ENCODE measurements at regions not wholly inside any gene's neighbourhood (a gene's known extent, or its start where the extent isn't known, plus 50 kb on each side); places are given as distances from the start of the nearest gene placed in this dataset.
"Not testable (repeated sequence)": the region's sequence is repeated elsewhere in the genome, so short reads cannot be mapped to it uniquely, and the experiment has no call there.

DNA sequence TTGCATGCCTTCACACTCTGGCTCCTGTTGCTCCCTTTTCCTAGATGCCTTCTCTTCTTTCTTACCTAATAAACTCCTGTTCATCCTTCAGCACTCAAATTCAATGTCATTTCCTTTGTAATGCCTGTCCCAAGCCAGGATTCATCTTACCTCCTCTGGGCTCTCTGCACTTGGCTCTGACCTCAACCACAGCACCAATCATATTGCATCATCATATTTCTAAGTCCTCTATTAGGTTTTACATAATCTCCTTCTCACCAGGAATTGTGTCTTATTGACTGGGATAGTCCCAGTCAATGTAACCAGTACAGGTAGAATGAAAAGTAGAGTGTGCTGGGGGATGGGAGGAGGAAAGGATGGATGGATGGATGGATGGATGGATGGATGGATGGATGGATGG lies 187.1 kb downstream of the NRP2 start:
- DNase-seq (ENCODE audit: missing footprints) (no peak), ATAC-seq (no peak)
- intact Hi-C loops (cut with DNase I): no loop called here

DNA sequence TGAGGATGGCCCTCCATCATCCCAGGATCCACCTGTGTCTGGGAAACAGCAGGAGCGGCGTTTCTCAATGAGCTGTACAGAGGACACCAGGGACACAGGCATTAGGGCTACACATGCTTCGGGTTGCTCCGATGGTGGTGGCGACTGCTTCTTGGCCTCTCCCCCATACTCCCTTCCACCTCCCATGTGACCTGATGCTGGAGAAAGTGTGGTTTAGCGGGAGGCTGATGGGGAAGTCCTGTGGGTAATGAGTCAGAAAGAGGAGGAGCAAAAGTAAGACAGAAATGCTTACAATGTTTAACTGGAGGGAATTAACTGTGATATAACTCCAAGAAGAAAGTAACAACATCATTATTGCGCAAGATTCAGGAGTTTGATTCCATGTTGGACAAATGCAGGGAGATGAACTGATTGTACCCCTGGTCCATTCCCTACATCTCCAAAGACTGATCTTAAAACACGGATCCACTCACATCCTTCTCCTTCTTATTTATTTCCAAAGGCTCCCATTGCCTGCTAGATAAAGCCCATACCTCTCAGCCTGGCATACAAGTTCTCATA lies 186.6 kb downstream of the NRP2 start:
- DNase-seq (ENCODE audit: missing footprints) (no peak), ATAC-seq (peak; percentile 59)
- intact Hi-C loops (cut with DNase I): no loop called here

DNA sequence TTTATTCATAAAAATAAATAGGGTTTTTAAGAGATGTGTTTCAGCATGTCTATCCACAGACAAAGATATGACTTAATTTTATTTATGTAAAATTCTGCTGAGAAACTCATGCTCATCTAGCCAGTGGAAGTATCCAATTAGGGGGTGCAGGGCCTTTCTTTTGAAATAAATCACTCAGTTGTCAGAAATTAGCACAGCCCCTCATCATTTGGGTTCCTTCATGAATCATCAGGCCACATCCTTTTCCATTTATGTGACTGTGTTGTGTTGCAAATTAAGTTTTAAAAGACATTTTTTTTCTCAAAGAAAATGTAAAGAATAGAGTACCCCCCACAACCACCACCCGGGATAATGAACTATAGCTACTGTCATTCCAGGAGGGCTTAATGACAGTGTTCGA lies 185.8 kb downstream of the NRP2 start:
- intact Hi-C loops (cut with DNase I): no loop called here
- DNase-seq (ENCODE audit: missing footprints): no peak
- no peak for ATAC-seq

DNA sequence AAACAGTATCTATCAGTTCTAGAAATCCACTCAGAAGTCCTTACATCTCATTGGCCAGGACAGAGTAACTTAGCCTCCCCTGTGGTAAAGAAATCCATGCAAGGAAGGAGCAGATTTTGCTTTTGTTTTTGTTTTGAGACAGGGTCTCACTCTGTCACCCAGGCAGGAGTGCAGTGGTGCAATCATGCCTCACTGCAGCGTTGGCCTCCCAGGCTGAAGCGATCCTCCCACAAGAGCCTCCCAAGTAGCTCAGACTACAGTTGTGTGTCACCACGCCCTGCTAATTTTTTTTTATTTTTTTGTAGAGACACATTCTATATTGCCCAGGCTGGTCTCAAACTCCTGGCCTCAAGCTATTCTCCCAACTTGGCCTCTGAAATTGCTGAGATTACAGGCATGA lies 185.1 kb downstream of the NRP2 start:
- intact Hi-C loops (cut with DNase I): no loop called here
- DNase-seq (ENCODE audit: missing footprints) (no peak), ATAC-seq (no peak)

DNA sequence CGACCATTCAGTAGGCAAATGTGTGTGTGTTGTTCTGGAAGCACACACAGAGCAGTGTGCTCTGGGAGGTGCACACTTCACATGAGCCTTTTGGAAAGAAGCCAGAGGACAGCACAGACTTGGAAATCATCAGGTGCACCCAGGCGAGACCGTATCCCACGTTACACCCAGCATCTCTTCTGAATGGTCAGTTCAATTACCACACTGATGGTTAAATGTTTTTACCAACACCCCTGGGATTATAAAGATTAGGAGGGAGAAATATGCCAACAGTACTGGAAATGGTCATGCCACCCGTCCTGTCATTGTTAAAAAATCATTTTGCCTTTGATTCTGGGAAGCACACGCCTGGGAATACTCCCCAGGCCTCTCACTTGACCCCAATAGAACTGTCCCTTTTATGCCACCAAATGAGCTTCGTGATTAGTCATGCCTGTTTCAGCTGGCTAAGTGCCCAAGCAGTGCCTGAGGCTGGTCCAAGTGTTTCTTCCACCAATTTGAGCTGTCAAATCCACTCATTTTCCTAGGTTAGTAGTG lies 183.7 kb downstream of the NRP2 start:
- intact Hi-C loops (cut with DNase I): no loop called here
- ATAC-seq (no peak), DNase-seq (ENCODE audit: missing footprints) (no peak)

DNA sequence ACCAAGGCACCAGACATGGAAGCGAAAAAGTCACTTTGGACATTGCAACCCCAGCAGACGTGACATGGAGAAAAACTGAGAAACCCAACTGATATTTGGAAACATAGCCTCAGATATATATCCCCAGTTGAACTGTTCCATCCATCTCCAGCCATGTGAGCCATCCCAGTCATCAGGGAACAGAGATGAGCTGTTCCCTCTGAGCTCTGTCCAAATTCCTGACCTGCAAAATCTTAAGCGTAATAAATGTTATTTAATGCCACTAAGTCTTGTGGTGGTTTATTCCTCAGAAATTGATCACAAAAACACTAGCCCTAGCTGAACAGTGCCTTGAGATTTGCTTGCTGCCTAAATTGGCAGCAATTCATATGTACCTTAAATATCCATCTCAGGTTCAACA lies 182.8 kb downstream of the NRP2 start:
- no peak for ATAC-seq
- no peak for DNase-seq (ENCODE audit: missing footprints)
- intact Hi-C loops (cut with DNase I): no loop called here

DNA sequence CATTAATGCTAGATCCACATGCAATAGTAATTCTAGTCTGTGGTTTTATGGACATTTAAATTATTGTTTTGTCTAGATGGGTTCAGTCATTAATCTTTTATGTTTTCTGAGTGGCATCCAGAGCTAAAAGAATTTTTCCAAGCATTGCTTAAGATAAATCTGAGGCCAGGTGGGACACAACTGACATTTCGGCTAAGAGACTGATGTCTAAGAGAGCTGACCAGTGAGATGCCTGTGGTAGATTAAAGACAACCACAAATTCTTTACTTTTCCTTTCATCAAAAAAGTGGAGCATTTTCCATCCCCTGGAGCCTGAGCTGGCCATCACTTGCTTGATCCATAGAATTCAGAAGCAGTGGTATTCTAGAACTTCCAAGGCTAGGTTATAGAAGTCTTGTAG lies 182.2 kb downstream of the NRP2 start:
- ATAC-seq (no peak), DNase-seq (ENCODE audit: missing footprints) (no peak)
- intact Hi-C loops (cut with DNase I): no loop called here

GRCh38 chr2:205862761-205863160 lies 180.5 kb downstream of the NRP2 start:
- ATAC-seq; intact Hi-C loops (cut with DNase I); DNase-seq (ENCODE audit: missing footprints): not testable (repeated sequence)

DNA sequence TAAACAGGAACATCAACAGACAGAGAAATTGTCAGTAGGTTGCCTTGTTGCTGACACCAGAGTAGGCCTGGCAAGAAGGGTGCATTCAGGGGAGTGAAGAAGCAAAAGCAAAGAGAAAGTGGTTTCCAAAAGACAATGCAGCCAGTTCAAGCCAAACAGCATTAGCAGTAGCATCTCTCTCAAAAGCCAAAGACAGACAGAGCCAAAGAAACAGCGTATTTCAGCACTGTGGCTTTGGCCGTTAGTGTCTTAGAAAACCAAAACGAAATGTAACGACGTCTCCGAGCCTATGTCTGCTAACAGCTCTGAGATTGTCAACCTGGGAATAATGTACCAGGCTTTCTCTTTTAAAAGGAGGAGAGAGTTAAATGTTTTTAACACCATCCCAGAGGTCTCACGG lies 178.6 kb downstream of the NRP2 start:
- ATAC-seq (no peak), DNase-seq (ENCODE audit: missing footprints) (no peak)
- intact Hi-C loops (cut with DNase I): no loop called here

GRCh38 chr2:205860181-205860580 lies 177.9 kb downstream of the NRP2 start:
- DNase-seq (ENCODE audit: missing footprints) (no peak), ATAC-seq (no peak)
- intact Hi-C loops (cut with DNase I): no loop called here

- intact Hi-C loops (cut with DNase I): no loop called here
- peak; percentile 70 for DNase-seq (ENCODE audit: missing footprints)
- ATAC-seq: peak; percentile 87
Observed at GRCh38 chr2:205858881-205859441, 176.7 kb downstream of the NRP2 start.

- ATAC-seq: no peak
- DNase-seq (ENCODE audit: missing footprints): no peak
- intact Hi-C loops (cut with DNase I): no loop called here
Observed at GRCh38 chr2:205858275-205858674, 176.0 kb downstream of the NRP2 start.

GRCh38 chr2:205857520-205858237 lies 175.4 kb downstream of the NRP2 start:
- DNase-seq (ENCODE audit: missing footprints) (no peak), ATAC-seq (no peak)
- intact Hi-C loops (cut with DNase I): no loop called here

GRCh38 chr2:205852457-205852856 lies 170.2 kb downstream of the NRP2 start:
- ATAC-seq (peak; percentile 94), DNase-seq (ENCODE audit: missing footprints) (no peak)
- intact Hi-C loops (cut with DNase I): no loop called here

DNA sequence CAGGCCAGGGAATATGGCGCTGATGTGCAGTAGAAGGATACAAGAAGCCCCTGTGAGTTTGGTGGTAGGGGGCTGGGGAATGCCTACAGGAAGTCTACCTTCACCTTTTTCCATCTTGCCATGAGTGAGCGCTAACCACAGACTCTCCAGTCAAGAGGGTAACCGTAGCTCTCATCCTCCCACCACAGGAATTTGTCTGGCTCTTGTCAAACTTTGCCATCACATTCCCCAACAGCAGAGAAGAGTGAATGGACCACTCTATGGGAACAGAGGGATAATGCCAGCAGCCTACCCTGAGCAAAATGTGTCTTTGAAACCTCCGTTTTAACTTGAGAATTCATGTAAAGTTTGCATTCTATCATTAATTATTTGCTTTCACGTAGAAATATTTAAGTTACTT lies 168.3 kb downstream of the NRP2 start:
- ATAC-seq (no peak), DNase-seq (ENCODE audit: missing footprints) (no peak)
- intact Hi-C loops (cut with DNase I): no loop called here

- no peak for DNase-seq (ENCODE audit: missing footprints)
- intact Hi-C loops (cut with DNase I): no loop called here
- no peak for ATAC-seq
Observed at GRCh38 chr2:205850132-205850531, 167.8 kb downstream of the NRP2 start.

DNA sequence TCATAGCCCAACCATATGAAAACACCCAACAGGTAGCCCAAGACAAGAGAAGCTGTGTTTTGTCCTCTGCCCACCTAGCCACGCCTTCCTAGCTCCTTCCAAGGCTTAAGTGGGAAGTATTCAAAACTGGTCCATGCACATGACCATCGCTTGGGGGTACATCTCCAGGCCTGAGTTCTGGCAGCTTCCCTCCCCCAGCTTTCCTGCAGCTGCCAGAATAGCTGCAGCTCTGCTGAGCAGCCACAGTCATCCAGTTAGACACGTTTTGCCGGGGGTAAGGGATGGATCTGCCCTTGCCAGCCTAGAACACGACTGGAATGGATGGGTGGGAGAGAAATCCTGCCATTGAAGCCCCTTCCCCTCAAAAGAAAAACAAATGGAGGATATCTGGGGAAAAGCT lies 166.8 kb downstream of the NRP2 start:
- ATAC-seq (no peak), DNase-seq (ENCODE audit: missing footprints) (no peak)
- intact Hi-C loops (cut with DNase I): no loop called here

DNA sequence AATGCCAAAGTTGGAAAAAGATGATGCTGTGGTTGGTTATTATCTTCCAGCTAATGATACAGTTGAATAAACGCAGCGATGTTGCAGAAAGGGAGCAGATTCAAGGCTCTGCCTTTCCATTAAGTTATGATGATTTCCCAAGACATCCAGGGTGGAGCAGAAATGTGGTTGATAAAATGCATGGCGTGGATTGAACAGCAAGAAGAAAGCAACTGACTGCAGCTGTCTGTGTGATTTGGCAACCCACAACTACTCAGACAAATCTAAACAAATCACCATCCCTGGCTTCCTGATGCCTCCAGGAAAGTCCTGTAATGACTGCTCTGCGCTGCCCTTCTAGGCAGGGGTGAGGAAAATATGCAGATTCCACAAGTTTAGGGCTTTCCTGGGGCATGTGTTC lies 166.3 kb downstream of the NRP2 start:
- DNase-seq (ENCODE audit: missing footprints): no peak
- intact Hi-C loops (cut with DNase I): no loop called here
- ATAC-seq: peak; percentile 24
